ENCODE measurements at regions not wholly inside any gene's neighbourhood (a gene's known extent, or its start where the extent isn't known, plus 50 kb on each side); places are given as distances from the start of the nearest gene placed in this dataset.
A peak's percentile ranks its signal among the peaks of the same experiment; 100 is the strongest.

- no peak for DNase-seq
Measured at GRCh38 chr3:40593351-40593750, 68.6 kb downstream of the ZNF621 start.

- DNase-seq: peak; percentile 68
Measured at GRCh38 chr3:40597441-40597840, 72.7 kb downstream of the ZNF621 start.

GRCh38 chr3:40598338-40598737 is 73.6 kb downstream of the ZNF621 start:
- DNase-seq: no peak

- peak; percentile 11 for DNase-seq
Measured at GRCh38 chr3:40598962-40599361, 74.2 kb downstream of the ZNF621 start.

- peak; percentile 68 for DNase-seq
Measured at GRCh38 chr3:40602778-40603385, 78.1 kb downstream of the ZNF621 start.

- no peak for DNase-seq
Measured at GRCh38 chr3:40605960-40606359, 81.2 kb downstream of the ZNF621 start.

GRCh38 chr3:40608091-40608490 is 83.3 kb downstream of the ZNF621 start:
- DNase-seq: no peak

- peak; percentile 20 for DNase-seq
Measured at GRCh38 chr3:40613306-40613705, 88.5 kb downstream of the ZNF621 start.

- peak; percentile 63 for DNase-seq
Measured at GRCh38 chr3:40615110-40615915, 90.6 kb downstream of the ZNF621 start.

GRCh38 chr3:40615918-40616819 is 91.4 kb downstream of the ZNF621 start:
- DNase-seq: peak; percentile 37

- DNase-seq: peak; percentile 23
Measured at GRCh38 chr3:40617084-40617483, 92.3 kb downstream of the ZNF621 start.

- DNase-seq: peak; percentile 16
Measured at GRCh38 chr3:40618158-40618557, 93.4 kb downstream of the ZNF621 start.

- DNase-seq: peak; percentile 42
Measured at GRCh38 chr3:40620151-40620550, 95.4 kb downstream of the ZNF621 start.

GRCh38 chr3:40621252-40621651 is 96.5 kb downstream of the ZNF621 start:
- DNase-seq: no peak

GRCh38 chr3:40623567-40623966 is 98.8 kb downstream of the ZNF621 start:
- DNase-seq: no peak

- no peak for DNase-seq
Measured at GRCh38 chr3:40624189-40624769, 99.5 kb downstream of the ZNF621 start.

GRCh38 chr3:40627095-40627494 is 102.3 kb downstream of the ZNF621 start:
- DNase-seq: no peak

- DNase-seq: no peak
Measured at GRCh38 chr3:40628984-40629383, 104.2 kb downstream of the ZNF621 start.

- DNase-seq: no peak
Measured at GRCh38 chr3:40631341-40631995, 106.7 kb downstream of the ZNF621 start.

GRCh38 chr3:40637906-40638305 is 113.1 kb downstream of the ZNF621 start:
- no peak for DNase-seq

GRCh38 chr3:40639006-40639405 is 114.2 kb downstream of the ZNF621 start:
- no peak for DNase-seq

GRCh38 chr3:40642812-40643211 is 118.1 kb downstream of the ZNF621 start:
- no peak for DNase-seq

- no peak for DNase-seq
Measured at GRCh38 chr3:40645883-40646282, 121.1 kb downstream of the ZNF621 start.

All from islet precursor cell (in vitro differentiated cells).